ENCODE measurements at regions not wholly inside any gene's neighbourhood (a gene's known extent, or its start where the extent isn't known, plus 50 kb on each side); places are given as distances from the start of the nearest gene placed in this dataset.
"Not testable (repeated sequence)": the region's sequence is repeated elsewhere in the genome, so short reads cannot be mapped to it uniquely, and the experiment has no call there.

- Histone ChIP-seq H3K4me1 (no peaks in the 10 kb centered on the region), H3K4me3 (no peak overlapping the region), H3K36me3 (no peaks in the 10 kb centered on the region), H3K9me3 (no peaks in the 10 kb centered on the region), H3K27me3 (no peaks in the 10 kb centered on the region), H3K27ac (no peak overlapping the region)
- no peak for TF ChIP-seq CTCF (IDR thresholded peaks at IDR 0.05)
- no peak for DNase-seq (ENCODE audit: low spot score in 2 of 2)
- intact Hi-C loops (cut with DNase I) = no loop called here
Measured at GRCh38 chr4:37747772-37748330, 61.7 kb upstream of the RELL1 start.

- H3K9me3 ChIP-seq; H3K4me1 ChIP-seq; intact Hi-C loops (cut with DNase I); H3K36me3 ChIP-seq; H3K27ac ChIP-seq; DNase-seq (ENCODE audit: low spot score in 2 of 2); H3K4me3 ChIP-seq; H3K27me3 ChIP-seq: not testable (repeated sequence)
Measured at GRCh38 chr4:37746852-37747251, 60.7 kb upstream of the RELL1 start.

GRCh38 chr4:37745946-37746345, 59.8 kb upstream of the RELL1 start:
- DNase-seq (ENCODE audit: low spot score in 2 of 2) = no peak
- no peak overlapping the region for H3K4me3 ChIP-seq
- no peaks in the 10 kb centered on the region for H3K27me3 ChIP-seq
- no peaks in the 10 kb centered on the region for H3K36me3 ChIP-seq
- no peak overlapping the region for H3K27ac ChIP-seq
- no peaks in the 10 kb centered on the region for H3K4me1 ChIP-seq
- TF ChIP-seq CTCF (IDR thresholded peaks at IDR 0.05) = no peak
- H3K9me3 ChIP-seq = no peaks in the 10 kb centered on the region
- intact Hi-C loops (cut with DNase I) = no loop called here

GRCh38 chr4:37742149-37742548, 56.0 kb upstream of the RELL1 start:
- TF ChIP-seq CTCF (IDR thresholded peaks at IDR 0.05) = no peak
- DNase-seq (ENCODE audit: low spot score in 2 of 2) = no peak
- Histone ChIP-seq H3K4me1 (no peaks in the 10 kb centered on the region), H3K27ac (no peak overlapping the region), H3K36me3 (no peaks in the 10 kb centered on the region), H3K9me3 (no peaks in the 10 kb centered on the region), H3K27me3 (no peaks in the 10 kb centered on the region), H3K4me3 (no peak overlapping the region)
- intact Hi-C loops (cut with DNase I) = no loop called here

- TF ChIP-seq CTCF (IDR thresholded peaks at IDR 0.05) = no peak
- intact Hi-C loops (cut with DNase I) = no loop called here
- H3K27ac ChIP-seq = no peak overlapping the region
Measured at GRCh38 chr4:37741564-37741963, 55.4 kb upstream of the RELL1 start.

GRCh38 chr4:37740546-37740945, 54.4 kb upstream of the RELL1 start:
- no peak overlapping the region for H3K4me3 ChIP-seq
- no peak for TF ChIP-seq CTCF (IDR thresholded peaks at IDR 0.05)
- H3K4me1 ChIP-seq = no peaks in the 10 kb centered on the region
- no peaks in the 10 kb centered on the region for H3K9me3 ChIP-seq
- H3K36me3 ChIP-seq = no peaks in the 10 kb centered on the region
- intact Hi-C loops (cut with DNase I) = no loop called here
- DNase-seq (ENCODE audit: low spot score in 2 of 2) = no peak
- H3K27me3 ChIP-seq = no peaks in the 10 kb centered on the region
- H3K27ac ChIP-seq = no peak overlapping the region

More at GRCh38 chr4:37741564-37741963, 55.4 kb upstream of the RELL1 start:
- Histone ChIP-seq H3K4me1 (no peaks in the 10 kb centered on the region), H3K4me3 (no peak overlapping the region), H3K27me3 (no peaks in the 10 kb centered on the region), H3K36me3 (no peaks in the 10 kb centered on the region), H3K9me3 (no peaks in the 10 kb centered on the region)
- DNase-seq (ENCODE audit: low spot score in 2 of 2) = no peak
